ENCODE measurements at regions not wholly inside any gene's neighbourhood (a gene's known extent, or its start where the extent isn't known, plus 50 kb on each side); places are given as distances from the start of the nearest gene placed in this dataset.

DNA sequence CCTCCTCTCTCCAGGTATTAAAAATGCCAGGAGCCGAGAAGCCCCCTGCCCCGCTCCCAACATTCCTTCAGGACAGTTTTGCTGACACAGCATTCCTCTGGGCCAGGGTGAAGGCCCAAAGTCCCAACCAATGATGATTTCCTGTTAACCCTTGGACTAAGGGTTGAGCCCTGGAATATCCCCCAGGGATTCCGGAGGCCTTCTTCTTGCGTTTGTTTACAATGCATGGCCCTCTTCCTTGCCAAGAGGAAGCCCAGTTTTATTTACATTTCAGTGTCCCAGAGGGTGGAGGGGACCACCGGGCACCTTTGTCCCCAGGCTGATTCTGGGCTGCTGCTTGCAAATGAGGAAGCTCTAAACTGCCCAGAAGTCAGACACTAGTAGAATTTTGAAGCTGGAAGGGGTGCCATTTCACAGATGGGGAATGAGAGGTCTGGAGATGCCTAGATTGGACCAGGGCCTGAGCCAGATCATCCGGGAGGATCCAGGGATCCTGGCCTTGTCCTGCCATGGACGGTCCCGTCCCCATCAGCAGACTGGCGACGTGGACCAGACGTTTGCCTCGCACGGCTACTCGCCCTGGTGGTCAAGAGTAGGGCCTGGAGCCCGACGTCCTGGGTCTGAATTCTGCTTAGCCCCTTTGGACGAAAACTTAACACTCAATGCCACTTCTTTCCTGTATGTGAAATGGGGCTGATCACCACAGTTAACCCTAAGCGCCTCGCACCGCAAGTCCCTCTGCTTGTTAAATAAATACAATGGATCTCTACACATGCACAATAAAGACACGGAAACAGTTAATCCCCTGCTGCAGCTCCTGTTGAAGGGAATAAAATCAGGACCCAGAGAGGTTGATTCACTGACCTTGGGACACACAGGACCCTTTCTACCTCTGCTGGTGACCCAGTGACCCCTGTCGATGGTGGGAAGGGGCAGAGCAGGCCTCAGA is 55.6 kb upstream of the CIBAR2 start (continued):
- TF ChIP-seq, protein P1, sequence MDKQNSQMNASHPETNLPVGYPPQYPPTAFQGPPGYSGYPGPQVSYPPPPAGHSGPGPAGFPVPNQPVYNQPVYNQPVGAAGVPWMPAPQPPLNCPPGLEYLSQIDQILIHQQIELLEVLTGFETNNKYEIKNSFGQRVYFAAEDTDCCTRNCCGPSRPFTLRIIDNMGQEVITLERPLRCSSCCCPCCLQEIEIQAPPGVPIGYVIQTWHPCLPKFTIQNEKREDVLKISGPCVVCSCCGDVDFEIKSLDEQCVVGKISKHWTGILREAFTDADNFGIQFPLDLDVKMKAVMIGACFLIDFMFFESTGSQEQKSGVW (CRISPR knock-in tag; IDR thresholded peaks at IDR 0.05; ENCODE audit: borderline replicate concordance): no peak
- TF ChIP-seq ZNF441 (CRISPR knock-in tag; IDR thresholded peaks at IDR 0.05; ENCODE audit: borderline replicate concordance) (no peak), ZFP62 (CRISPR knock-in tag; IDR thresholded peaks at IDR 0.05) (no peak), ZNF549 (CRISPR knock-in tag; IDR thresholded peaks at IDR 0.05) (no peak), GFI1 (CRISPR knock-in tag; IDR thresholded peaks at IDR 0.05; ENCODE audit: borderline replicate concordance) (peak; percentile 70; the same call in 1 of the 2 replicates), RAD21 (CRISPR knock-in tag; IDR thresholded peaks at IDR 0.05) (no peak), JDP2 (CRISPR knock-in tag; IDR thresholded peaks at IDR 0.05; ENCODE audit: borderline replicate concordance) (no peak; the same call in 1 of the 2 replicates), ZFP37 (CRISPR knock-in tag; IDR thresholded peaks at IDR 0.05; ENCODE audit: borderline replicate concordance) (0 out of 2 replicates have a peak, but pooled peaks have one; percentile 26), YEATS4 (CRISPR knock-in tag; IDR thresholded peaks at IDR 0.05; ENCODE audit: borderline replicate concordance) (0 out of 2 replicates have a peak, but pooled peaks have one; percentile 15), ZNF768 (CRISPR knock-in tag; IDR thresholded peaks at IDR 0.05) (peak; percentile 98), NR2C2 (CRISPR knock-in tag; IDR thresholded peaks at IDR 0.05; ENCODE audit: borderline replicate concordance) (peak; percentile 49; the same call in 1 of the 2 replicates), ZNF530 (CRISPR knock-in tag; IDR thresholded peaks at IDR 0.05; ENCODE audit: low read depth) (no peak), ZNF451 (CRISPR knock-in tag; IDR thresholded peaks at IDR 0.05) (no peak), ZBTB42 (CRISPR knock-in tag; IDR thresholded peaks at IDR 0.05) (0 out of 2 replicates have a peak, but pooled peaks have one; percentile 65), FOSL1 (CRISPR knock-in tag; IDR thresholded peaks at IDR 0.05; ENCODE audit: borderline replicate concordance) (no peak)
- TF ChIP-seq, protein P2, sequence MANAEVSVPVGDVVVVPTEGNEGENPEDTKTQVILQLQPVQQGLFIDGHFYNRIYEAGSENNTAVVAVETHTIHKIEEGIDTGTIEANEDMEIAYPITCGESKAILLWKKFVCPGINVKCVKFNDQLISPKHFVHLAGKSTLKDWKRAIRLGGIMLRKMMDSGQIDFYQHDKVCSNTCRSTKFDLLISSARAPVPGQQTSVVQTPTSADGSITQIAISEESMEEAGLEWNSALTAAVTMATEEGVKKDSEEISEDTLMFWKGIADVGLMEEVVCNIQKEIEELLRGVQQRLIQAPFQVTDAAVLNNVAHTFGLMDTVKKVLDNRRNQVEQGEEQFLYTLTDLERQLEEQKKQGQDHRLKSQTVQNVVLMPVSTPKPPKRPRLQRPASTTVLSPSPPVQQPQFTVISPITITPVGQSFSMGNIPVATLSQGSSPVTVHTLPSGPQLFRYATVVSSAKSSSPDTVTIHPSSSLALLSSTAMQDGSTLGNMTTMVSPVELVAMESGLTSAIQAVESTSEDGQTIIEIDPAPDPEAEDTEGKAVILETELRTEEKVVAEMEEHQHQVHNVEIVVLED (CRISPR knock-in tag; IDR thresholded peaks at IDR 0.05; ENCODE audit: borderline replicate concordance): no peak
- TF ChIP-seq, protein P3, sequence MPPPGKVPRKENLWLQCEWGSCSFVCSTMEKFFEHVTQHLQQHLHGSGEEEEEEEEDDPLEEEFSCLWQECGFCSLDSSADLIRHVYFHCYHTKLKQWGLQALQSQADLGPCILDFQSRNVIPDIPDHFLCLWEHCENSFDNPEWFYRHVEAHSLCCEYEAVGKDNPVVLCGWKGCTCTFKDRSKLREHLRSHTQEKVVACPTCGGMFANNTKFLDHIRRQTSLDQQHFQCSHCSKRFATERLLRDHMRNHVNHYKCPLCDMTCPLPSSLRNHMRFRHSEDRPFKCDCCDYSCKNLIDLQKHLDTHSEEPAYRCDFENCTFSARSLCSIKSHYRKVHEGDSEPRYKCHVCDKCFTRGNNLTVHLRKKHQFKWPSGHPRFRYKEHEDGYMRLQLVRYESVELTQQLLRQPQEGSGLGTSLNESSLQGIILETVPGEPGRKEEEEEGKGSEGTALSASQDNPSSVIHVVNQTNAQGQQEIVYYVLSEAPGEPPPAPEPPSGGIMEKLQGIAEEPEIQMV (CRISPR knock-in tag; IDR thresholded peaks at IDR 0.05; ENCODE audit: low read depth): no peak; the same call in 1 of the 2 replicates
- TF ChIP-seq, protein P4, sequence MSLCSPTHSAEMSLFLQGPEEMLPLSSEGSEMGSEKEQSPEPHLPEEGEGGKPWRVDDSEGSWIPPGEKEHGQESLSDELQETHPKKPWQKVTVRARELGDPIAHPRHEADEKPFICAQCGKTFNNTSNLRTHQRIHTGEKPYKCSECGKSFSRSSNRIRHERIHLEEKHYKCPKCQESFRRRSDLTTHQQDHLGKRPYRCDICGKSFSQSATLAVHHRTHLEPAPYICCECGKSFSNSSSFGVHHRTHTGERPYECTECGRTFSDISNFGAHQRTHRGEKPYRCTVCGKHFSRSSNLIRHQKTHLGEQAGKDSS (CRISPR knock-in tag; IDR thresholded peaks at IDR 0.05; ENCODE audit: borderline replicate concordance, low read depth): no peak
- TF ChIP-seq, protein P5, sequence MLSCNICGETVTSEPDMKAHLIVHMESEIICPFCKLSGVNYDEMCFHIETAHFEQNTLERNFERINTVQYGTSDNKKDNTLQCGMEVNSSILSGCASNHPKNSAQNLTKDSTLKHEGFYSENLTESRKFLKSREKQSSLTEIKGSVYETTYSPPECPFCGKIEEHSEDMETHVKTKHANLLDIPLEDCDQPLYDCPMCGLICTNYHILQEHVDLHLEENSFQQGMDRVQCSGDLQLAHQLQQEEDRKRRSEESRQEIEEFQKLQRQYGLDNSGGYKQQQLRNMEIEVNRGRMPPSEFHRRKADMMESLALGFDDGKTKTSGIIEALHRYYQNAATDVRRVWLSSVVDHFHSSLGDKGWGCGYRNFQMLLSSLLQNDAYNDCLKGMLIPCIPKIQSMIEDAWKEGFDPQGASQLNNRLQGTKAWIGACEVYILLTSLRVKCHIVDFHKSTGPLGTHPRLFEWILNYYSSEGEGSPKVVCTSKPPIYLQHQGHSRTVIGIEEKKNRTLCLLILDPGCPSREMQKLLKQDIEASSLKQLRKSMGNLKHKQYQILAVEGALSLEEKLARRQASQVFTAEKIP (CRISPR knock-in tag; IDR thresholded peaks at IDR 0.05; ENCODE audit: borderline replicate concordance): no peak
- TF ChIP-seq, protein P6, sequence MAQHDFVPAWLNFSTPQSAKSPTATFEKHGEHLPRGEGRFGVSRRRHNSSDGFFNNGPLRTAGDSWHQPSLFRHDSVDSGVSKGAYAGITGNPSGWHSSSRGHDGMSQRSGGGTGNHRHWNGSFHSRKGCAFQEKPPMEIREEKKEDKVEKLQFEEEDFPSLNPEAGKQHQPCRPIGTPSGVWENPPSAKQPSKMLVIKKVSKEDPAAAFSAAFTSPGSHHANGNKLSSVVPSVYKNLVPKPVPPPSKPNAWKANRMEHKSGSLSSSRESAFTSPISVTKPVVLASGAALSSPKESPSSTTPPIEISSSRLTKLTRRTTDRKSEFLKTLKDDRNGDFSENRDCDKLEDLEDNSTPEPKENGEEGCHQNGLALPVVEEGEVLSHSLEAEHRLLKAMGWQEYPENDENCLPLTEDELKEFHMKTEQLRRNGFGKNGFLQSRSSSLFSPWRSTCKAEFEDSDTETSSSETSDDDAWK (CRISPR knock-in tag; IDR thresholded peaks at IDR 0.05): no peak
